NCI-H187 (cell line): ENCODE measurements at regions not wholly inside any gene's neighbourhood (a gene's known extent, or its start where the extent isn't known, plus 50 kb on each side); places are given as distances from the start of the nearest gene placed in this dataset.
"Not testable (repeated sequence)": the region's sequence is repeated elsewhere in the genome, so short reads cannot be mapped to it uniquely, and the experiment has no call there.

Experiments used
- DNase-seq, 2 experiments: peaks; one replicate each; lab custom pipeline; 2025; lab: John Stamatoyannopoulos, UW

DNA sequence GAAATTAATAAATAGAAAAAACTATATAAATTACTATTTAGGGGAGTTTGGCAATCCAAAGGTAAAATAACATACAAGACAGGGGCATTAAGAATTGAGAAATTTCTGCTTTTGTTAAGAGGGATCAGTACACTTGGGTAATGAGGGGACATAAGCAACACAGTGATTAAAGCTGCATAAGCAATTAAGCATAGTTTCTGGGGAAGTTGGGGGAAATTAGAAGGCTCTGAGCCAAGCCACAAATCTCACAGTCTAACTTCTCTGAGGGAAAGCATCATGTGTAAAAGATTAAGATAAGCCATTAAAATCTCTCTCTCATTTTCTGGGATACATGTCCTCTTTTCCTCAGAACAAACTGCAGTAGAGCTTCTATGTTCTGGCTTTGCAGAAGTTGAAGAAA, 533.9 kb upstream of the LRFN5 start:
- DNase-seq = no peak

DNA sequence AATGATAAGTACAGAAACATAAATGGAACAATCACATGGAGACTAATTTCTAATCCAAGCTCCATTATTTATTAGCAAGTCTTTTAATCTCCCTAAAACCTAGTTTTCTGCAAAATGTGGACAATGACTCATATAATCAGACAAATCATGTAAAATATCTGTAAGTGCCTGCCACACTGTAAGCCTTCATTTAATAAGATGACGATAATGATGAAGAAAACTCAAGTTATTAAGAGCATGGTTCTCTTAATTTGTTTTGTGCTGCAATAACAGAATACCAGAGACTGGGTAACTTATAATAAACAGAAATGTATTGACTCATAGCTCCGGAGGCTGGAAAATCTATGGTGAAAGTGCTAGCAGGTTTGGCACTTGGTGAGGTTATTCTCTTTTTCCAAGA, 535.3 kb upstream of the LRFN5 start:
- no peak for DNase-seq

DNA sequence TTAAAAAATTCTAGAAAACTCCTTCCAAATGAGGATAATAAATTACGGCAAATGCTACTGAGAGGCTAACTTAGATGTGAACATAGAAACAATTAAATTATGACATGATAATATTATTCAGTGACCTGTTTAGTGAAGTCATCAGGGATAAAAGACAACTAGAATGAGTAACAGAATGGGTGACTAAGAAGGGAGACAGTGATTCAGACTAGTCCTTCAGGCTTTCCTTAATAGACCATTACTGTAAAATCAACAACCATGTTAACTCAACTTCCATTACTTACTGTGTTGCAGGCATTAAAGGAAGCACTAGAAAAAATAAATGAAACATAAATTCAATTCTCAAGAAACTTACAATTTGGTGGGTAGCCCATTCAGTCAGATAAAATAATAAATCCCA, 543.9 kb upstream of the LRFN5 start:
- no peak for DNase-seq

DNA sequence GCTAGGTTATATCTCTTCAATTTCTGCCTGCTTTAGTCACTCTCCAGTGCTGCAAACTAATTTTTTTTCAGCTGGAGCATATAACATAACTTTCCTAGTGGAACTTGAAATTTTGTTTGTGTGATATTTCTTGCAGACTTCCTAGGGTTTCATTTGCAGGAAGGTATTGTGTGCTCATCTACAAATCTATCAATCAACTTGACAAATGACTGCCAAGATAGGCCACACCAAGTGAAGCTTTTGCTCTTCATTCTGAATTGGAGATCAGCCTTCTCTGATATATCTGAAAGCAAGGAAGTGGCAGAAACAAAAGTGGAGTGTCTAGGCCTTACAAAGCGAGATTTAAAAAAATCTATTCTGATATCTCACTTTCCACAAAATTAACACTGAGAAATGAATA, 551.1 kb upstream of the LRFN5 start:
- no peak for DNase-seq

DNA sequence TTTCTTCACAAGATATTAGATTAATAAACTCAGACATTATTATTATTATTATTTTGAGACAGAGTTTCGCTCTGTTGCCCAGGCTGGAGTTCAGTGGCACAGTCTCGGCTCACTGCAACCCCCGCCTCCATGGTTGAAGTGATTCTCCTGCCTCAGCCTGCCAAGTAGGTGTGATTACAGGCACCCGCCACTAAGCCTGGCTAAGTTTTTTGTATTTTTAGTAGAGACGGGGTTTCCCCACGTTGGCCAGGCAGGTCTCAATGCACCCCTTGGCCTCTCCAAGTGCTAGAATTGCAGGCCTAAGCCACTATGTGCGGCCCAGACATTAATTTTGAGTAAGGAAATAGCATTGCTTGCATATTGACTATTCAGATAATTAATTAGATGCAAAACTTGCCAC, 554.9 kb upstream of the LRFN5 start:
- no peak for DNase-seq

DNA sequence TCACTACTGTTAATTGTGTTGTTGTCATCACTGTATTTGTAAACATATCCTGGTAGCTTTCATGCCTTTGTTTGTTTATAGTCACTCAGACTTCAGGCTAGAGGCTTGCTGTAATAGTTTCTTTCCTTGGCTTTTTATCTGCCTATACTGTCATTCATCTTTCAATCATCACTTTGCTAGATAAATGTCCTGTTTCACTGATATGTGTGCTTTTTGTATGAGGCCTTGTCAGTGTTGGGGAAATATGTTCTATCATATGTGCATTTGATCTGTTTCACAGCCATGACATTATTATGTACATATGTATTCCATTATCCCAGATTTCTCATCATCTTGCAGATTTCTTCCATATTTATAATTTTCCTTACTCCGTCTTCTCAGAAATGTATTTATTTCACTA, 558.9 kb upstream of the LRFN5 start:
- DNase-seq = no peak

DNA sequence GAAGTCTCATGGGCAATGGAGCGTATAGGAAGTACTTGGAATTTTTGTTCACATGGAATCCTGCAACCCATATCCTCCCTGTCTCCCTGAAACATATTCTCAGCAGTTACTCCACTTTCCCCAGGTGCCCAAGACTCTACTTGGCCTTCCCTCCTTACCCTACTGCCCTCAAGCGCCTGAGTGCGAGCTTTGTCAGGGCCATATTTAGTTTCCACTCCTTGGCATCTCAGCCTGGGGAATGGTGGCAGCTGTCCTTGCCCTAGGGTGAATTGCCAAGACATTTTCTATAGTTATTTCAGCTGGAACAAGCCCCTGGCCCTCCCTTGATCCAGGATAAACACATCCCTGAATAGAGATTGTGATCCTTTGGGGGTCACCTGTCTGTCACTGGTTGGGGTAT, 569.3 kb upstream of the LRFN5 start:
- no peak for DNase-seq

DNA sequence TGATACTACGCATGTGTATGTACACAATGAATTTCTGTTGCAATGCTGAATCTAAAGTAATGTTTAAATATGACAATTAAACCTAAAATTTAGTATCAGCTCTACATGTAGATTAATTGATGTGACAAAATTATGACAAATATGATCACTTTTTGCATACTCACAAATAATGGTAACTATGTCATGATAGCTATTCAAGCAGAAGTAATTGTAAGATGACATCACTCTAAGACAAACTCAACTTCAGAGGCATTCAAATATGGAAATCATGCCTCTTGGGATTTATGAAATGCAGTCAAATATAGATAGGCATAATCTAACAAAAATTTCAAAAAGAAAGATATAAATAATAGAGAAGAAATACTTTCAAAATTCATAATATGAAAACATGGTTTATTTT, 571.7 kb upstream of the LRFN5 start:
- DNase-seq = no peak

DNA sequence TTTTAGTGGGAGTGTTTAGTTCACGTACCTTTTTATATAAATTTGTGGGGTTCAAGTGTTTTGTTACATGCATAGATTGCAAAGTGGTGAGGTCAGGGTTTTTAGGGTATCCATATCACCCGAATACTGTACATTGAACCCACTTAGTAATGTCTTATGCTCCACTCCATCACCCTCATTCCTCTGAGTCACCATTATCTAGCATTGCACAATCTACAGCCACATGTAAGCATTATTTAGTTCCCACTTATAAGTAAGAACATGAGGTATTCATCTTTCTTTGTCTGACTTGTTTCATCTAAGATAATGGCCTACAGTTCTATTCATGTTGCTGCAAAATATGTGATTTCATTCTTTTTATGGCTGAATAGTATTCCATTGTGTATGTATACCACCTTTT, 583.7 kb upstream of the LRFN5 start:
- no peak for DNase-seq

DNA sequence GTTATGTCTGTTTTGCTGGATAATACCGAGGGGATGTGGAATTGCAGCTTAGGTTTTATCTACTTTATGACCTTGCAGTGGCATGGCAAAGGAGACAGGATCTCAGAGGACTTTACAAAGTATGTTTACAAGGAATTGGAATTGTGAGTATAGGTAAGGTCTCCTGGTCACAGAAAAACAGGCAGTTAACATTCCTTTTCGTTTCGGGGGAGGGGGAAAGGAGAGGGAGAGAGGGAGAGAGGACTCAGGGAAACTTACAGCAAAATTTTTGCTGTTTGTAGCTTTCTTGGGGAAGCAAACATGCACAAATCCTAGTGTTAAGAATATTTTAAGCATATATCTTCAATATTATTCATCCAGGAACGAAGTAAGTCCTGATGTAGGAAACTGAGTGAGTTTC, 590.5 kb upstream of the LRFN5 start:
- no peak for DNase-seq

DNA sequence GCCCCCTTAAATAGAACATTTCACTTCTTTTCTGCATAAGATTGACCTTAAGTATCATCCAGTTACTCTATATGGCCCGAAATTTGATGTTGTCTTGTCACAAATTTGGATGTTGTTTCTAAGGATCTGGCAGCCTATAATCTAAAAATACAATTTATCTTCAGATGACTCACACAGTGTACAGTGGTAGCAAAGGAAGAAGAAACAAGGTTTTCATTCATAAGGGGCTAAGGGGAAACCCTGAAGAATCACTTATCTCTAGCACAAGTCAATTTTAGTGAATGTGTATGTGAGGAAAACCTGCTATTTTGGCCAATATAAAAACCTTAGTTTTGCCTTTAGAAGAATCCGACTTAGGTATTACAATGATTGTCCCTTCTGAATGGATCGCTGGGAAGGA, 606.3 kb upstream of the LRFN5 start:
- no peak for DNase-seq

DNA sequence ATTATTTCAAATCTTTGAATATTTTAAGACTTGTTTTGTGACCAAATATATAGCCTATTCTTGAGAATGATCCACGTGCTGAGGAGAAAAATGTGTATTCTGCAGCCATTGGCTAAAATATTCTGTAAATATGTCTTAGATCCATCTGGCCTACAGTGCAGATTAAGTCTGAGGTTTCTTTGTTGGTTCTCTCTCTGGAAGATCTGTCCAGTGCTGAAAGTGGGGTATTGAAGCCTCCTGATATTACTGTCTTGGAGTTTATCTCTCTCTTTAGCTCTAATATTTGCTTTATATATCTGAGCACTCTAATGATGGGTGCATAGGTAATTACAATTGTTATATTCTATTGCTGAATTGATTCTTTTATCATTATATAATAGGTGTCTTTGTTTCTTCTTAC, 617.4 kb upstream of the LRFN5 start:
- DNase-seq = no peak

DNA sequence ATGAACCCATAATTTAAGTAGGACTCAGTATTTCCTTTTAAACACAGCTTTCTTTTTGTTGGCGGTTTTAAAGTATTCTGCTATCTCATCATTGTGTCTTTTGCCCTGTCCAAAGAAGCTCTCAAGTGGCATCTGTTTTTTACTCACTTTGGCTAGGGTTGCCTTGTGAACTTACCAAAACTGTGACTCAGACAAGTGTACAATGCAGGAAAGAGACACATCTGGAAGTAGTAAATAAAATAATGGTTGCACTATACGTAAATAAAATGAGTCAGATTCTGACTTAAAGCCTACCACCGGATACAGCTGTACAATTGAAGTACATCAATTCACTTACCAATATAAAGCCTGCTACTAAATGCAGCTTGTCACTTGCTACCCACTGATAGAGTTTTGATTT, 619.2 kb upstream of the LRFN5 start:
- DNase-seq = no peak

DNA sequence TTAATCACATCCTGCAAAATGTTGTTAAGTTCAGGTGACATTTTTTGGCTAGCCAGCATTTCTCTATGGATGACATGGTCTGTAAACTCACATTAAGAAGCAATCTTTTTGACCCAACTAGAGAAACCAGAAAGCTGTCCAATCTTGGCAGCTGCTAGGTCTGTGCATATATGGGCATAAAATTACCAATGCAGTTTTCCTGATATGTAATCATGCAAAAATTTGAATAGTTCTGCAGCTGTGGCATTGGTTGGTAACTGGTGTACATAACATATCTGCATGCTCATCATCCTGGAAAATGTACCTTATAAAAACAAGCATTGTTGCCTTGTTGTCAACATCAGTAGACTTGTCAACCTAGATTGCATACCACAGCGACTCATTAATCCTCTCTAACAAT, 620.0 kb upstream of the LRFN5 start:
- no peak for DNase-seq

DNA sequence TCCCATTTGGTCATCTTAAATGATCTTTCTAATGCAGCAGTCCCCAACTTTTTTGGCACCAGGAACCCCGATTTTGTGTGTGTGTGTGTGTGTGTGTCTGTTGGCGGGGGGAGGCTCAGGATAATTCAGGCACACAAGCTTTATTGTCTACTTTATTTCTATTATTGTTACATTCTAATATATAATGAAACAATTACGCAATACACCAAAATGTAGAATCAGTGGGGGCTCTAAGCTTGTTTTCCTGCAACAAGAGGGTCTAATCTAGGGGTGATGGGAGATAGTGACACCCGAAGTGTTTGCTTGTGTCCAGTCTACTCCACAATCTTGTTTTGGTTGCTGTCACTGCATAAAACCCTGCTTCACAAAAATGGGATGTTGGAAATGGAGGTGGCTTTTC, 621.1 kb upstream of the LRFN5 start:
- no peak for DNase-seq

DNA sequence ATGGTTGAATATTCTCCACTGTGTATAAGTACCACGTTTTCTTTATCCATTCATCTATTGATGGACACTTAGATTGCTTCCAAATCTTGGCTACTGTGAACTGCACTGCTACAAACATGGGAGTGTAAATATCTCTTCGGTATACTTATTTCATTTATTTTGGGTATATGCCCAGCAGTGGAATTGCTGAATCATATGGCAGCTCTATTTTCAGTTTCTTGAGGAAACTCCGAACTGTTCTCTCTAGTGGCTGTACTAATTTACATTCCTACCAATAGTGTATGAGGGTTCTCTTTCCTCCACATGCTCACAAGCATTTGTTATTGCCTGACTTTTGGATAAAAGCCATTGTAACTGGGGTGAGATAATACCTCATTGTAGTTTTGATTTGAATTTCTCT, 623.1 kb upstream of the LRFN5 start:
- DNase-seq = no peak

DNA sequence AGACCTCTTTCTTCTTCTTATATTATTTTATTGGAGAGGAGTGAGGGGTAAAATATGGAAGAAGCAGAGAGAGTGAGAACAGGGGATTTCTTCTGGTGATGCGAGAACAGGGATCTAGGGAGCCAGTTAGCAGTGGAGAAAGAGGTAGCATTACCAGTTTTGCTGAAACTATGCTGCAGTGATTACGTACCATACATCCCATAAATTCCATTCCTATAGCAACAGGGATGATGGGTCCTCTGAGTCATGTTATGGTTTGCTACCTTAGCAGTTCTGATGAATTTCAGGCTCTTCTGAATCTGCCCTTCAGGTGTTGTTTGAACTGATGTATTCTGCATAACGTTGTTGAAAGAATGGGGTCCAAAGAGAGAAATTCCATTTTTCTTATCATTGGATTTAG, 625.4 kb upstream of the LRFN5 start:
- DNase-seq = no peak

DNA sequence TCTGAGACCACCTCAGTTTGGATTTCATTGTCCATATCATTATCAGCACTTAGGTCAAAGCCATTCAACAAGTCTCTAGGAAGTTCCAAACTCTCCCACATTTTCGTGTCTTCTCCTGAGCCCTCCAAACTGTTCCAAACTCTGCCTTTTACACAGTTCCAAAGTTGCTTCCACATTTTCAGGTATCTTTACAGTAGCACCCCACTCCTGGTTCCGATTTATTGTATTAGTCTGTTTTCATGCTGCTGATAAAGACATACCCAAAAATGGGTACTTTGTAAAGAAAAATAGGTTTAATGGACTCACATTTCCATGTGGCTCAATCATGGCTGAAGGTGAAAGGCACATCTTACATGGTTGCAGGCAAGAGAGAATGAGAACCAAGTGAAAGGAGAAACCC, 646.4 kb upstream of the LRFN5 start:
- not testable (repeated sequence) for DNase-seq

DNA sequence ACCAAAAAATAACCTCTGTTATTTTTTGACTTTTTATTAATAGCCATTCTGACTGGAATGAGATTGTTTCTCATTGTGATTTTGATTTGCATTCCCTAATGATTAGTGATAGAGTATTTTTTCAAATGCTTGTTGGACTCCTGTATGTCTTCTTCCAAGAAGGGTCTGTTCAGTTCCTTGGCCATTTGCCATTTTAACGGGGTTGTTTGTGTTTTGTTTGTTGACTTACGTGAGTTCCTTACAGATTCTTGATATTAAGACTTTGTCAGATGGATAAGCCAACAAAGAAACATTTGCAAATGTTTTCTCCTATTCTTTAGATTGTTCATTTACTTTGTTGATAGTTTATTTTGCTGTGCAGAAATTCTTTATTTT, 651.6 kb upstream of the LRFN5 start:
- no peak for DNase-seq

DNA sequence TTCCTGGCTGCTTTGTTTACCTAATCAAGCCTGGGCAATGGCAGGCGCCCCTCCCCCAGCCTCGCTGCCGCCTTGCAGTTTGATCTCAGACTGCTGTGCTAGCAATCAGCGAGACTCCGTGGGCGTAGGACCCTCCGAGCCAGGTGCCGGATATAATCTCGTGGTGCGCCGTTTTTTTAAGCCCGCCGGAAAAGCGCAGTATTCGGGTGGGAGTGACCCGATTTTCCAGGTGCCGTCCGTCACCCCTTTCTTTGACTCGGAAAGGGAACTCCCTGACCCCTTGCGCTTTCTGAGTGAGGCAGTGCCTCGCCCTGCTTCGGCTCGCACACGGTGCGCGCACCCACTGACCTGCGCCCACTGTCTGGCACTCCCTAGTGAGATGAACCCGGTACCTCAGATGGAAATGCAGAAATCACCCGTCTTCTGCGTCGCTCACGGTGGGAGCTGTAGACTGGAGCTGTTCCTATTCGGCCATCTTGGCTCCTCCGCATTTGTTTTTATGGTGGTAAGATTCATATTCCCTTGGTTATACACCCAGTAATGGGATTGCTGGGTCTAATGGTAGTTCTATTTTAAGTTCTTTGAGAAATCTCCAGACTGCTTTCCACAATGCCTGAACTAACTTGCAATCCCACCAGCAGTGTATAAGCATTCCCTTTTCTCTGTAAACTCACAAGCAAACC, 652.1 kb upstream of the LRFN5 start:
- not testable (repeated sequence) for DNase-seq

DNA sequence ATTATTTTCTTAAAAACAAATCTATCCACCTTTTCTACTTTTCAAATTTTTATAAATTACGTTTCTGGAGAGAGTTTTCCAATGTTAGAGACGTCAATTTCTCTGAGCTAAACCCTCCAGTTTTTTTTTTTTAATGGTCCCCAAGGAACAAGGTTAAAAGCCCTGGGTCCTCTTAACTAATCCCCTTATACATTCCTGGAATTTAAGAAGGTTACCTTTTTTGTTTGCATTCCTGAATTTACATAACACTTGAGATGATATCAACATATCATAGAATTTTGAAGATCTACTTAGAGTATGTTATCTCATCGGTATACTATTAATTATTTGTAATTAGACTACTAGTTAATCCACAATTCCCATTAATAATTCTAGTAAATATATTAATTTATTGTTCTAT, 662.2 kb upstream of the LRFN5 start:
- no peak for DNase-seq

DNA sequence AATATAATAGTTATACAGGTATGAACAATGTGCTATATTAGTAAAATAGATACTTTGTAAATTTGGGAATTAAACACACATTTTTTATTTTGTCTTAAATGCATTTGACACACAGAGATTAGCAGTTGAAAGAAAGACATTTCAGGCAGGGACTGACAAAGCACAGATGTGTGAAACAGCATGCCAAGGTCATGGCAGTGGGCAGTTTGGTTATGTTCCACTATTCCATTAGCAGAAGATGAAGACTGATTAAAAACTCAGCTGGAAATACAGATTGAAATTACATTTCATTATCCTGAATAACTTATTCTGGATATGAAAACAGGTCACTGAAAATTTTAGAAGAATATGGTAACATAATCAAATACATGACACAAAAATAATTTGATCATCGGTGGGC, 669.8 kb upstream of the LRFN5 start:
- no peak for DNase-seq

DNA sequence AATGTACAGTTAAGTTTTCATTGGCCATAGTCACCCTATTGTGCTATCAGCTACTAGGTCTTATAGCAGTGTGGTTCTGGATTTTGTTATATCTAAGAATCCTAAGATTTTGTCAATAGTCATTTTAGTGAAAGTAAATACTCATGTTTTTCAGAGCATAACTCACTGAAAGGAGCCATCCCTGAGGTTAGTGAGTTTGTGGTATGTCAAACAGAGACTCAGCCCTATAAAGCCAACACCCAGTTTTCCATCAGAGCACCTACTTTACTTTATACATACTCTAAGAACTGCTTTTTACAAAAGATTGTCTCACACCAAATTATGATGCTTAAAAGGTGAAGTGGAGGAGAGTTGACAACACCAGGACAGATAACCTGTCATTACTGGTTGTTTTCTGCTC, 686.3 kb upstream of the LRFN5 start:
- no peak for DNase-seq

DNA sequence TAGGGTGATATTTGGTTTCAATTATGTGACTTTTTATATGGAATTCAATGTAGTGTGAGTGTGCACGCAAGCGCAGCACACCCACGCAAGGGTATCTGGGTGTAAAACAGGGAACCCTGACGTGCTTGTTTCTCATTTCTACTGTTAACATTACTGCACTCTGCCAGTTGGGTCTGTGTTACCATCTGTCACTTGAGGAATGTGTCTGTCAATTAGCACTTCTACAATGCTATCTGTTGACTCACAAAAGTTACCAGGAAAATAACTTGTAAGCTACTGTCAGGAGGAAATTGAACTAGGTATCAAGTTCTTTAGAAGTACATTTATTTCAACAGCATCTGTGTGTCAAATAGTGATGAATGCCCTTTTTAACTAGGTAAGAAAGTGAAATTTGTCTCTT, 695.5 kb upstream of the LRFN5 start:
- no peak for DNase-seq

DNA sequence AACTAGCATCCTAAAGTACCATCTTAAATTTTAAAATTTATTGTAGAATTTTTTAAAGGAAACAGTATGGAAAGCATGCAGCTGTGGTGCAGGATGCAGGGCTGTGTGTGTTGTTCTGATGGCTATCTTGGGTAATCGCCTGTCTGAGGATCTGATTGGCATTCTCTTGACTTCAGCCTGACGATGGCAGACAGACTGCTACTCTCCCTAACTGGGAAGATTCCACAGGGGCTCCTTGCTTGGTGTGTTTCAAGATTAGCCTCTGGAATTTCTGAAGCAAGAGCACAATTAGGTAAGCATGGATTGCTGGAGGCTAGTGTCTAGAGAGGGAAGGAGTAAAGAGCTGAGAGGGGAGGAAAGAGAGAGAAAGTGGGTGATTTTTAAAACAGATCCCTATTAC, 696.8 kb upstream of the LRFN5 start:
- DNase-seq = no peak
